ENCODE measurements at regions not wholly inside any gene's neighbourhood (a gene's known extent, or its start where the extent isn't known, plus 50 kb on each side); places are given as distances from the start of the nearest gene placed in this dataset.

- intact Hi-C loops (cut with DNase I): no loop called here
- peaks cover 0 to 4% of the 10 kb centered on the region in 2 donors for H3K4me1 ChIP-seq (ENCODE audit: control insufficient read depth in 1 of 2, insufficient read depth in 2 of 2, low read length in 2 of 2)
- WGBS, 2 donors: 18 to 53% methylated on average over 1 of the region's 1 CpG
- DNase-seq (no peak), ATAC-seq (ENCODE audit: low FRiP score) (no peak)
- no peaks in the 10 kb centered on the region for H3K27me3 ChIP-seq (ENCODE audit: control insufficient read depth in 1 of 2, insufficient read depth in 2 of 2, low read length in 1 of 2)
- no peaks in the 10 kb centered on the region for H3K36me3 ChIP-seq (ENCODE audit: control insufficient read depth in 1 of 2, insufficient read depth in 2 of 2, low read length in 1 of 2)
- no peaks in the 10 kb centered on the region for H3K9me3 ChIP-seq (ENCODE audit: control insufficient read depth, low read length)
- no peak overlapping the region for H3K27ac ChIP-seq (ENCODE audit: low read depth in 1 of 2, low read length in 2 of 2)
- H3K4me3 ChIP-seq (ENCODE audit: low read length in 2 of 2): no peak overlapping the region
Measured at GRCh38 chr2:150626934-150627411, 139.5 kb upstream of the RND3 start.

DNA sequence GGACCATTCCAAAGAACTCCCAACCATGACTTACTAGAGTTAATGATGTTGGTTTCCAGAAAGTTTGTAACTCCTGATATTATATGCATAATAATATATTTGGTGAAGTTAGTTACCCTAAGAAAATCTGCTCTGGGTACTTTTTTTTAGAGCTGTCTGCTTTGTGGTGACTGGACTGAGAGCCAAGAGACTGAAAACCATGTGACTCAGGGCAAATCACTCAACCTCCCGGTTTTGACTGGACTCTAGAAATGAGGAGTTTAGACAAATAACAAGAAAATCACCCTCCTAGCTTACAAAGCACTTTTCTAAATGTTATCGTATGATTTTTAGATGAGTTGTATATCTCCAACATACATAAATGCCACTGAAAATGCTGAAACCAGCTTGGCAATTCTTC, 138.3 kb upstream of the RND3 start:
- peaks cover 0 to 2% of the 10 kb centered on the region in 2 donors for H3K4me1 ChIP-seq (ENCODE audit: control insufficient read depth in 1 of 2, insufficient read depth in 2 of 2, low read length in 2 of 2)
- no peaks in the 10 kb centered on the region for H3K27me3 ChIP-seq (ENCODE audit: control insufficient read depth in 1 of 2, insufficient read depth in 2 of 2, low read length in 1 of 2)
- H3K36me3 ChIP-seq (ENCODE audit: control insufficient read depth in 1 of 2, insufficient read depth in 2 of 2, low read length in 1 of 2): no peaks in the 10 kb centered on the region
- no peak for DNase-seq
- no peak overlapping the region for H3K27ac ChIP-seq (ENCODE audit: low read depth in 1 of 2, low read length in 2 of 2)
- H3K9me3 ChIP-seq (ENCODE audit: control insufficient read depth, low read length): no peaks in the 10 kb centered on the region
- no peak for ATAC-seq (ENCODE audit: low FRiP score)
- 75 to 77% methylated on average over 2 of the region's 2 CpGs for WGBS, 2 donors
- intact Hi-C loops (cut with DNase I): no loop called here
- H3K4me3 ChIP-seq (ENCODE audit: low read length in 2 of 2): no peak overlapping the region

DNA sequence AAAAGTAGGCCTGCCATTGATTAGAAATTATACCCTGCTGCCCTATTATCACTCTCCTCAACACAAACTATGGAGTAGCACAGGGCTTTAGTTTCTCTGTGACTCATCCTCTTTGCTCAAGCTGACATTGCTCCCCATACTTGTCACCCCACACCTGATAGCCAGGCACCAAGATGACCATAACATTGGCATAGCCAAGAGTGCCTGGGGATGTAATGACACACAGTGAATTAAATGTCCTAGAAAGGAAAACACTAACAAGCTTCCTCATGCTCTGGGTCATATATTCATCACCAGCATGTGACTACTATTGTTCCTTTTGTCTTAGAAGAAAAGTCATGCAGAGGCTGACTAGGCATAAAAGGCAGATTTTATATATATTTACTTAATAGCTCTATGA, 137.8 kb upstream of the RND3 start:
- no peak for ATAC-seq (ENCODE audit: low FRiP score)
- Histone ChIP-seq H3K4me1 (ENCODE audit: control insufficient read depth in 1 of 2, insufficient read depth in 2 of 2, low read length in 2 of 2) (peaks cover 0 to 2% of the 10 kb centered on the region in 2 donors), H3K36me3 (ENCODE audit: control insufficient read depth in 1 of 2, insufficient read depth in 2 of 2, low read length in 1 of 2) (no peaks in the 10 kb centered on the region), H3K4me3 (ENCODE audit: low read length in 2 of 2) (no peak overlapping the region), H3K27ac (ENCODE audit: low read depth in 1 of 2, low read length in 2 of 2) (no peak overlapping the region), H3K9me3 (ENCODE audit: control insufficient read depth, low read length) (no peaks in the 10 kb centered on the region), H3K27me3 (ENCODE audit: control insufficient read depth in 1 of 2, insufficient read depth in 2 of 2, low read length in 1 of 2) (no peaks in the 10 kb centered on the region)
- intact Hi-C loops (cut with DNase I): no loop called here
- no peak for DNase-seq

- intact Hi-C loops (cut with DNase I): loop anchor here in 1 of 2 donors (5.0 kb wide), 1 partner anchor 38 kb away; no protein-coding TSS in a partner anchor
- no peak for ATAC-seq (ENCODE audit: low FRiP score)
Measured at GRCh38 chr2:150624001-150624401, 136.5 kb upstream of the RND3 start.

DNA sequence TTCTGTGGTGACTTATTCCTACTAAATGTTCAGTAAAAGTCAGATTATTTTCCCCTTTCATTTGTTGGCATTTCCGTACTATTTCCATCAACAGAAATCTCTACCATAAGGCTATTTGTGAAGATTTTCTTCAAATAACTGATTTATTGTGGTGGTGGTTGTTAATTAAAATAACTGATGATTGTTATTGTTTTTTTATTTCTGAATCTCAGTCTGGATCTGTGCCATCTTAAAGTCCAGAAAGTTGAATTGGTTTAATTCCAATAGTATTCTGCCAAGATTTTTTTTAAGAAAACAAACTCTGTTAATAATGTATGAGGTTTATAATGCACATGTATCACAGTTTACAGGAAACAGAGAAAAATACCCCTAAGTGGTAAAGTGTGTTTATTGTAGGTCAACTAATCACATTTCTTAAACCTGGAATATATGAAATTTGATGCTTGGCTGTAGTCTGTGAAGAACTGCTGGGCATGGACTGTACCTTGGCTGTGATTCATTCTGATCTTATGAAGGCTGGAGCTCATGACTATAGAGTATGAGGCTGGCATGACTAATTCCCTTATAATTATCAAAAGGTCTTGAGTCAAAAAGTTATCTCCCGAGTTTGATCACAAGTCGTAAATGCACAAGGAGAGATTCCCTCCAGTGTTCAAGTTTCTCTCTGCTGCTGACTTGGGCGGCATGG, 134.2 kb upstream of the RND3 start:
- Histone ChIP-seq H3K27ac (ENCODE audit: low read depth in 1 of 2, low read length in 2 of 2) (no peak overlapping the region), H3K27me3 (ENCODE audit: control insufficient read depth in 1 of 2, insufficient read depth in 2 of 2, low read length in 1 of 2) (no peaks in the 10 kb centered on the region), H3K36me3 (ENCODE audit: control insufficient read depth in 1 of 2, insufficient read depth in 2 of 2, low read length in 1 of 2) (no peaks in the 10 kb centered on the region), H3K9me3 (ENCODE audit: control insufficient read depth, low read length) (no peaks in the 10 kb centered on the region), H3K4me1 (ENCODE audit: control insufficient read depth in 1 of 2, insufficient read depth in 2 of 2, low read length in 2 of 2) (peaks cover 1 to 6% of the 10 kb centered on the region in 2 donors), H3K4me3 (ENCODE audit: low read length in 2 of 2) (no peak overlapping the region)
- WGBS, 2 donors: 26 to 36% methylated on average over 4 of the region's 4 CpGs
- no peak for DNase-seq
- intact Hi-C loops (cut with DNase I): loop anchor here in 1 of 2 donors (5.0 kb wide), 1 partner anchor 41 kb away; no protein-coding TSS in a partner anchor
- ATAC-seq (ENCODE audit: low FRiP score): no peak

More at GRCh38 chr2:150624001-150624401, 136.5 kb upstream of the RND3 start:
- no peaks in the 10 kb centered on the region for H3K27me3 ChIP-seq (ENCODE audit: control insufficient read depth in 1 of 2, insufficient read depth in 2 of 2, low read length in 1 of 2)
- no peak for DNase-seq
- no peaks in the 10 kb centered on the region for H3K36me3 ChIP-seq (ENCODE audit: control insufficient read depth in 1 of 2, insufficient read depth in 2 of 2, low read length in 1 of 2)
- no peaks in the 10 kb centered on the region for H3K9me3 ChIP-seq (ENCODE audit: control insufficient read depth, low read length)
- no peak overlapping the region for H3K27ac ChIP-seq (ENCODE audit: low read depth in 1 of 2, low read length in 2 of 2)
- no peak overlapping the region for H3K4me3 ChIP-seq (ENCODE audit: low read length in 2 of 2)
- WGBS, 2 donors: 73% methylated on average over 5 of the region's 5 CpGs
- peaks cover 0 to 3% of the 10 kb centered on the region in 2 donors for H3K4me1 ChIP-seq (ENCODE audit: control insufficient read depth in 1 of 2, insufficient read depth in 2 of 2, low read length in 2 of 2)

DNA sequence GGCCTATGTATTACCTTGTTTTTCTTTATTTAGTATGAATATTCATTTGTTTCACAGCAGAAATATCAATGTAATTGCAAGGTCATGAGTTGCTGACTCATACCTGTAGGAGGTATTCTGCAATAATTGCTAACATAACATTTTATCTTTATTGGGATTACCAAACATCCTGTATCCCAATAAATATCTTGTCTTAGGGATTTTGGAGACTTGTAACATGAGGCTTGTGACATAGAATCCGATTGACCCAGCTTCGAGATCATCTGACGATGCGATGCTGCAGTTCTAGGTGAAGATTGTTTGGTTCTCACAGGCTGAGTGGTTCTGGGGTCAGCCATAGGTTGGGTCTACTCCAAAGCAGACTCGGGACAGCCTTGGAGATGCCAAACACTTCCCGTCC, 133.4 kb upstream of the RND3 start:
- H3K27ac ChIP-seq (ENCODE audit: low read depth in 1 of 2, low read length in 2 of 2): peak overlapping the region in 1 of 2 donors; percentile 55
- ATAC-seq (ENCODE audit: low FRiP score): no peak
- intact Hi-C loops (cut with DNase I): loop anchor here in 1 of 2 donors (5.0 kb wide), 1 partner anchor 41 kb away; no protein-coding TSS in a partner anchor
- H3K36me3 ChIP-seq (ENCODE audit: control insufficient read depth in 1 of 2, insufficient read depth in 2 of 2, low read length in 1 of 2): no peaks in the 10 kb centered on the region
- H3K4me1 ChIP-seq (ENCODE audit: control insufficient read depth in 1 of 2, insufficient read depth in 2 of 2, low read length in 2 of 2): peaks cover 1 to 6% of the 10 kb centered on the region in 2 donors
- 81 to 84% methylated on average over 6 of the region's 6 CpGs for WGBS, 2 donors
- DNase-seq: no peak
- no peaks in the 10 kb centered on the region for H3K9me3 ChIP-seq (ENCODE audit: control insufficient read depth, low read length)
- H3K27me3 ChIP-seq (ENCODE audit: control insufficient read depth in 1 of 2, insufficient read depth in 2 of 2, low read length in 1 of 2): no peaks in the 10 kb centered on the region
- no peak overlapping the region for H3K4me3 ChIP-seq (ENCODE audit: low read length in 2 of 2)

DNA sequence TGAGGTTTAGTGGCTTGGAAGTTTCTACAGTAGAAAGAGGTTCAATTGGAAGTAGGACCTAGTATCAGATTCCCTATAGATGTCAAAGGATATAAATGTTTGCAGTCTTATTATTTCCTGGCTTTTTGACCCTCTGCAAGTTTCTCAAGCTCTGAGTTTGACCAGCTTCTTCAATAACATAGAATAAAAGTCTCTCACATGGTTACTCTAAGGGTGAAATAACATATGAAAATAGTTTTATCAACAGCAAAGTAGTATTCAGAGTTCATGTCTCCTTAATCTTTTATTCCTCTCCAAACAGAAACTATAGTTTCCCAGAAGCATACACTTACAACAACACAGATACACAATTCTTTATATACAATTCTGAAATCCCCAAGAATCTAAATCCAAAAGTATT, 132.9 kb upstream of the RND3 start:
- Histone ChIP-seq H3K4me3 (ENCODE audit: low read length in 2 of 2) (no peak overlapping the region), H3K9me3 (ENCODE audit: control insufficient read depth, low read length) (no peaks in the 10 kb centered on the region), H3K4me1 (ENCODE audit: control insufficient read depth in 1 of 2, insufficient read depth in 2 of 2, low read length in 2 of 2) (peaks cover 1 to 6% of the 10 kb centered on the region in 2 donors), H3K27ac (ENCODE audit: low read depth in 1 of 2, low read length in 2 of 2) (peak overlapping the region in 1 of 2 donors; percentile 23), H3K36me3 (ENCODE audit: control insufficient read depth in 1 of 2, insufficient read depth in 2 of 2, low read length in 1 of 2) (no peaks in the 10 kb centered on the region), H3K27me3 (ENCODE audit: control insufficient read depth in 1 of 2, insufficient read depth in 2 of 2, low read length in 1 of 2) (no peaks in the 10 kb centered on the region)
- no peak for ATAC-seq (ENCODE audit: low FRiP score)
- no peak for DNase-seq
- intact Hi-C loops (cut with DNase I): loop anchor here in 1 of 2 donors (5.0 kb wide), 1 partner anchor 42 kb away; no protein-coding TSS in a partner anchor

DNA sequence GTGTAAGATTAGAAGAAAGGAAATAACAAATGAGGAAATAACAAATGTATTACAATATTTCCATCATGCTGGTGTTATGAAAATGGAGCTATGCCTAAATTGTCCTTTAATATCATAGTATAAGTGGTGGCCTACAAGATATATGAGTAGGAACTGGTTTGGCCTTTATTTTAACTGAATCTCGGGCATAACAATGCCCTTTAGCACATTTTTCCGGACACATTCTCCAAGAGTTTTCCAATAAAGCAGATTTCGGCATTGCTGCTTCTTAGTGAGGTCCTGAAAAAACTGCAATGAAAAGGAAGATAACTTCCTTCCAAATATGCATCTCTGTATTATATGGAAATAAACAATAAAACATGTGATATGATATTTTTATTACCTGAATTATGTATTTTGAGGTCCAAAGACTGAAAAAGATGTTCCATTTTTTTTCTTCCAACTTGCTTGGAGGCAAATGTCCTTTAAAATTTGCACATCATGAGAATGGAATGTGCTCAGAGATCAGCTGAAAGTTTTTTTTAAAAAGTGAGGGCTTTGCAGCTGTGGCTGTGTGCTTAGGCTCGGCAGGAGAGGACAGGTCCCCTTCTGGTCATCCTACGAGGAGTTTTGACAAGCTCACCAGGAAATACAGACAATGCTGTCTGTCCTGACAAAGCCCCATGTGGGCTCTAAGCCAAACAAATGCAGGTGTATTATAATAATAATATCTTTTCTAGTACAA, 132.3 kb upstream of the RND3 start:
- H3K9me3 ChIP-seq (ENCODE audit: control insufficient read depth, low read length): no peaks in the 10 kb centered on the region
- no peak overlapping the region for H3K27ac ChIP-seq (ENCODE audit: low read depth in 1 of 2, low read length in 2 of 2)
- WGBS, 2 donors: 27 to 29% methylated on average over 5 of the region's 5 CpGs
- intact Hi-C loops (cut with DNase I): loop anchor here (5.0 to 10.0 kb wide), 2 partner anchors 43 to 135 kb away; partner anchors contain the start of gene RND3 (in 2 of the 2)
- DNase-seq: no peak
- H3K4me3 ChIP-seq (ENCODE audit: low read length in 2 of 2): no peak overlapping the region
- no peaks in the 10 kb centered on the region for H3K36me3 ChIP-seq (ENCODE audit: control insufficient read depth in 1 of 2, insufficient read depth in 2 of 2, low read length in 1 of 2)
- H3K27me3 ChIP-seq (ENCODE audit: control insufficient read depth in 1 of 2, insufficient read depth in 2 of 2, low read length in 1 of 2): no peaks in the 10 kb centered on the region
- peaks cover 1 to 6% of the 10 kb centered on the region in 2 donors for H3K4me1 ChIP-seq (ENCODE audit: control insufficient read depth in 1 of 2, insufficient read depth in 2 of 2, low read length in 2 of 2)
- ATAC-seq (ENCODE audit: low FRiP score): peak; percentile 77

Measured in aorta (tissue), 5 donors.